ENCODE measurements at regions not wholly inside any gene's neighbourhood (a gene's known extent, or its start where the extent isn't known, plus 50 kb on each side); places are given as distances from the start of the nearest gene placed in this dataset.

DNA sequence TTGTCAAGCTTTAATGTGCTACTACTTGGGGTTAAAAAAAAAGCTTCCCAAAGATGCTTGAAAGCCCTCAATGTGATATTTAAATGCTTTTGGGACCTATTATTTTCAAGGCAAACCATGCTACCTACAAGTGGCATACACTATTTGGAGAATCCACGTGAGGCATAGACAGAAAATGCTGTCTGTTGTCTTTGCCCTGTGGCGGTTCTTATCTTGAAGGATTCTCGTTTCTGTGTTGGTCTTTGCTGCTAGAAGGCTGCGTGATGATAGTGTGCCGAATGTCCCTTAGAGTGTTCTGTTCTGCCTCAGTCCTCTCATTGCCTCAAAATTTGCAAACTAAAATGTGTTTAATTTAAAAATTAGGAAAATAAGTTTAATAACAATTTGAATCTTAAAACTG lies 356.2 kb upstream of the RARB start:
- DNase-seq (ENCODE audit: low read depth): no peak
- TF ChIP-seq, protein P1, sequence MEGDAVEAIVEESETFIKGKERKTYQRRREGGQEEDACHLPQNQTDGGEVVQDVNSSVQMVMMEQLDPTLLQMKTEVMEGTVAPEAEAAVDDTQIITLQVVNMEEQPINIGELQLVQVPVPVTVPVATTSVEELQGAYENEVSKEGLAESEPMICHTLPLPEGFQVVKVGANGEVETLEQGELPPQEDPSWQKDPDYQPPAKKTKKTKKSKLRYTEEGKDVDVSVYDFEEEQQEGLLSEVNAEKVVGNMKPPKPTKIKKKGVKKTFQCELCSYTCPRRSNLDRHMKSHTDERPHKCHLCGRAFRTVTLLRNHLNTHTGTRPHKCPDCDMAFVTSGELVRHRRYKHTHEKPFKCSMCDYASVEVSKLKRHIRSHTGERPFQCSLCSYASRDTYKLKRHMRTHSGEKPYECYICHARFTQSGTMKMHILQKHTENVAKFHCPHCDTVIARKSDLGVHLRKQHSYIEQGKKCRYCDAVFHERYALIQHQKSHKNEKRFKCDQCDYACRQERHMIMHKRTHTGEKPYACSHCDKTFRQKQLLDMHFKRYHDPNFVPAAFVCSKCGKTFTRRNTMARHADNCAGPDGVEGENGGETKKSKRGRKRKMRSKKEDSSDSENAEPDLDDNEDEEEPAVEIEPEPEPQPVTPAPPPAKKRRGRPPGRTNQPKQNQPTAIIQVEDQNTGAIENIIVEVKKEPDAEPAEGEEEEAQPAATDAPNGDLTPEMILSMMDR (conservative IDR thresholded peaks at IDR 0.05; ENCODE audit: low read length): no peak
- H3K4me3 ChIP-seq (ENCODE audit: low read length): no peak overlapping the region

DNA sequence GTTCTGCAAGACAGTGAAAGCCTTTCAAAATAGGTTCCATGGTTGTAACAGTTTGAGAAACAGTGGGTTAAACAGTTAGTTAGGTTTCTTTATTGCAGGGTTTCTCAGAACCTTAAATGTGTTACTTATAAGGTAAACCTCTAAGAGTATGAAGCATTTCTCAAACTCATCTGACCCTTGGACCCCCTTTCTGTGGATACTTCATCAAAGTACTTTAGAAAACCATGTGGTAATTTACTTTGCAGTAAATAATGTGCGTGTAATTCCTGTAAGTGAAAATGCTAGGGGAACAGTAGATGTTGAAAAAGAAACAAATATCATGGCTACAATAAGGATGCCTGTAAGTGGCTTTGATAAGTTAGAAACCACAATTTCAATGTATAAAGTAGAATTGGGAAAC lies 354.6 kb upstream of the RARB start:
- no peak for DNase-seq (ENCODE audit: low read depth)
- H3K4me3 ChIP-seq (ENCODE audit: low read length): no peak overlapping the region
- TF ChIP-seq, protein P1 (conservative IDR thresholded peaks at IDR 0.05; ENCODE audit: low read length): no peak

DNA sequence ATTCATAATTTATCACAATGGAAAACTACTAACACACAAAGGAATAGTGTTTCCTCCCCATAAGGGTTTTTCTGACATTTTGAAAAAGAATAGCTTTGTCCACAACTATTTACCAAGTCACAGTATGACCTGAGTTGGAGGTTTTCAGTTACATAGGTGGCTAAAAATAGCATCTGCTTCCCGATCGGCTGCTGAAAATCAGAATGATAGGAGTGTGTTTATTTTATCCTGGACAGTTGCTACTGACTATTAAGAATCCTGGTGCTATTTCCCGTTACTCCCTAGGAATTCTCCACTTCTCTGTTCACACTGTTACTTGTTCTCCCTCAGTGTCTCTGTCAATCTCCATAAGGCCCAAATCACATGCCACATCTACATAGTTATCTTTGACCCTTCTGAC lies 353.9 kb upstream of the RARB start:
- no peak overlapping the region for H3K4me3 ChIP-seq (ENCODE audit: low read length)
- TF ChIP-seq, protein P1 (conservative IDR thresholded peaks at IDR 0.05; ENCODE audit: low read length): no peak
- DNase-seq (ENCODE audit: low read depth): no peak

DNA sequence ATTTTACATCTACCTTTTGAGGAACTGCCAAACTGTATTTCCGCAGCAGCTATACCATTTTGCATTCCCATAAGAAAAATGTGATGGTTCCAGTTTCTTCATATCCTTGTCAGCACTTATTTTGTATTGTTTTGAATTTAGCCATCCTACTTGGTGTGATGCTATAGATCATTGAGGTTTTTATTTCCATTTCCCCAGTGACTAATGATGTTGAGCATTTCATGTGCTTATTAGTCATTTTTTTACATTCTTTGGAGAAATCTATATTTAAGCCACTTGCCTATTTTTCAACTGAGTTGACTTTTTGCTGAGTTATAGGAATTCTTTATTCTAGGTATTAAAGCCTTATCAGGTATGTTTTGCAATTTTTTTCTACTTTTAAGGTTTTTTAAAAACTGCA lies 347.6 kb upstream of the RARB start:
- no peak for DNase-seq (ENCODE audit: low read depth)
- no peak overlapping the region for H3K4me3 ChIP-seq (ENCODE audit: low read length)
- TF ChIP-seq, protein P1 (conservative IDR thresholded peaks at IDR 0.05; ENCODE audit: low read length): no peak

DNA sequence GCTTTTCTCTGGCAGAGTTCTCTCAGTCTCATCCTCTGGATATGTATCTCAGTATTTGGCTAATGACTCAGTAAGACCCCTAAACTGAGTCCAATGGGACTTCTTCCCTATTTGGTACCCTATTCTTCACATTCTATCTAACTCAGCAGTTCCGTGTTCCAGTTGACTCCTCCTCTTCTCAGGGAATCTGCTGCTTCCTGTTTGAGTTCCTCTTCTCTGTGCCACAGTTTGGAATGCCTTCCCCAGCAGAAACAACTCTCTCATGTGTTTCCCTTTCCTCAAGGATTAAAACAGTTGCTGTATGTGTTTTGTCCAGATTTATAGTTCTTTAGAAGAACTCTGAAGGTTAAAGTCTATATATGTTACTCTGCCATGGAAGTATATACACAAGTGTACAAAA lies 344.0 kb upstream of the RARB start:
- H3K4me3 ChIP-seq (ENCODE audit: low read length): no peak overlapping the region
- no peak for DNase-seq (ENCODE audit: low read depth)
- TF ChIP-seq, protein P1 (conservative IDR thresholded peaks at IDR 0.05; ENCODE audit: low read length): no peak

DNA sequence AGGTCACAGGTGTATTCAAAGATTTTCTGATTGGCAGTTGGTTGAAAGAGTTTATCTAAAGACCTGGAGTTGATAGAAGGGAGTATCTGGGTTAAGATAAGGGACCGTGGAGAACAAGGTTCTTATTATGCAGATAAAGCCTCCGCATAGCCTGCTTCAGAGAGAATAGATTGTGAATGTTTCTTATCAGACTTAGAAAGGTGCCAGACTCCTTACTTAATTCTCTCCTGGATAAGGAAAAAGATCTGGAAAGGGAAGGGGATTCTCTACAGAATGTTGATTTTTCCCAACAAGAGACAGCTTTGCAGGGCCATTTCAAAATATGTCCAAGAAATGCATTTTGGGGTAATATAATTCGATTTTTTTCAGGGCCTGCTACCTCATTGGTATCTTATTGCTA lies 341.3 kb upstream of the RARB start:
- H3K4me3 ChIP-seq (ENCODE audit: low read length): no peak overlapping the region
- DNase-seq (ENCODE audit: low read depth): no peak
- TF ChIP-seq, protein P1 (conservative IDR thresholded peaks at IDR 0.05; ENCODE audit: low read length): no peak

DNA sequence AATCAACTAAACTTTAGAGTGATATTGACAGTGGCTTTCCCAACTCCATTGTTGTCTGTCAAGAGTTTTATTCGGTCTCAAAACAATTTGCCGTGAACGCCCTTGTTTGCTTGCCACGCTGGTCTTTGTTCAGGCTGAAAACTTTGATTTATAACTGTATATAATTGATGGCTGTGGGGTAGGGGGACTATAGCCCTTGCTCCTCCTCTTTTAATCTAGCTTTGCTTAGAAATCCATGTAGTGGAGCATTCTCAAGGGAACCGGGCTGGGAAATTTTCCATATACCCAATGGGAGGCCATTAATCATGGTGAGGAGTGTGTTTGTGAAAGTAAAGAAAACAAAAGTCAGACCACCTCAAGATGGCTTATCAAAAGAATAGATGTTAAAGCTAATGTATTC lies 339.8 kb upstream of the RARB start:
- no peak overlapping the region for H3K4me3 ChIP-seq (ENCODE audit: low read length)
- no peak for DNase-seq (ENCODE audit: low read depth)
- TF ChIP-seq, protein P1 (conservative IDR thresholded peaks at IDR 0.05; ENCODE audit: low read length): no peak

All from AG10803 (cell line).